ENCODE measurements at regions not wholly inside any gene's neighbourhood (a gene's known extent, or its start where the extent isn't known, plus 50 kb on each side); places are given as distances from the start of the nearest gene placed in this dataset.

GRCh38 chr10:55474258-55474657, 673.2 kb upstream of the PCDH15 start:
- no peaks in the 10 kb centered on the region for H3K9me3 ChIP-seq (ENCODE audit: control insufficient read depth, insufficient read depth, low read length)
- H3K4me3 ChIP-seq (ENCODE audit: low read length) = no peak overlapping the region
- no peak for TF ChIP-seq CTCF (IDR thresholded peaks at IDR 0.05; ENCODE audit: low read depth, low read length, poor library complexity, severe bottlenecking)
- TF ChIP-seq EZH2phosphoT487 (IDR thresholded peaks at IDR 0.05; ENCODE audit: borderline replicate concordance, low read length) = no peak
- no peaks in the 10 kb centered on the region for H4K20me1 ChIP-seq (ENCODE audit: control insufficient read depth, insufficient read depth, low read depth, low read length)
- no peaks in the 10 kb centered on the region for H3K79me2 ChIP-seq (ENCODE audit: control insufficient read depth, low read length)
- H3K27ac ChIP-seq (ENCODE audit: low read depth, low read length) = no peak overlapping the region
- H3K4me2 ChIP-seq (ENCODE audit: low read length) = no peak overlapping the region
- no peaks in the 10 kb centered on the region for H3K27me3 ChIP-seq (ENCODE audit: control insufficient read depth, low read length)
- no peaks in the 10 kb centered on the region for H3F3A ChIP-seq (ENCODE audit: control insufficient read depth, insufficient read depth)
- H3K36me3 ChIP-seq (ENCODE audit: control insufficient read depth, low read length) = no peaks in the 10 kb centered on the region
- H3K4me1 ChIP-seq (ENCODE audit: control insufficient read depth, low read length) = no peaks in the 10 kb centered on the region
- H3K9me2 ChIP-seq (replicated peaks; ENCODE audit: control insufficient read depth, low read length) = no peaks in the 10 kb centered on the region

- no peaks in the 10 kb centered on the region for H3F3A ChIP-seq (ENCODE audit: control insufficient read depth, insufficient read depth)
- no peaks in the 10 kb centered on the region for H4K20me1 ChIP-seq (ENCODE audit: control insufficient read depth, insufficient read depth, low read depth, low read length)
- H3K27ac ChIP-seq (ENCODE audit: low read depth, low read length) = no peak overlapping the region
- H3K36me3 ChIP-seq (ENCODE audit: control insufficient read depth, low read length) = no peaks in the 10 kb centered on the region
- no peak overlapping the region for H3K4me2 ChIP-seq (ENCODE audit: low read length)
- H3K9me2 ChIP-seq (replicated peaks; ENCODE audit: control insufficient read depth, low read length) = no peaks in the 10 kb centered on the region
- H3K4me1 ChIP-seq (ENCODE audit: control insufficient read depth, low read length) = no peaks in the 10 kb centered on the region
- H3K9me3 ChIP-seq (ENCODE audit: control insufficient read depth, insufficient read depth, low read length) = no peaks in the 10 kb centered on the region
- H3K79me2 ChIP-seq (ENCODE audit: control insufficient read depth, low read length) = no peaks in the 10 kb centered on the region
- TF ChIP-seq EZH2phosphoT487 (IDR thresholded peaks at IDR 0.05; ENCODE audit: borderline replicate concordance, low read length) (no peak), CTCF (IDR thresholded peaks at IDR 0.05; ENCODE audit: low read depth, low read length, poor library complexity, severe bottlenecking) (no peak)
- H3K4me3 ChIP-seq (ENCODE audit: low read length) = no peak overlapping the region
- H3K27me3 ChIP-seq (ENCODE audit: control insufficient read depth, low read length) = no peaks in the 10 kb centered on the region
Measured at GRCh38 chr10:55470840-55471239, 669.8 kb upstream of the PCDH15 start.

- no peaks in the 10 kb centered on the region for H3K79me2 ChIP-seq (ENCODE audit: control insufficient read depth, low read length)
- H4K20me1 ChIP-seq (ENCODE audit: control insufficient read depth, insufficient read depth, low read depth, low read length) = no peaks in the 10 kb centered on the region
- no peaks in the 10 kb centered on the region for H3K9me3 ChIP-seq (ENCODE audit: control insufficient read depth, insufficient read depth, low read length)
- no peaks in the 10 kb centered on the region for H3K4me1 ChIP-seq (ENCODE audit: control insufficient read depth, low read length)
- TF ChIP-seq CTCF (IDR thresholded peaks at IDR 0.05; ENCODE audit: low read depth, low read length, poor library complexity, severe bottlenecking) (no peak), EZH2phosphoT487 (IDR thresholded peaks at IDR 0.05; ENCODE audit: borderline replicate concordance, low read length) (no peak)
- H3K27me3 ChIP-seq (ENCODE audit: control insufficient read depth, low read length) = no peaks in the 10 kb centered on the region
- H3K4me3 ChIP-seq (ENCODE audit: low read length) = no peak overlapping the region
- no peaks in the 10 kb centered on the region for H3K36me3 ChIP-seq (ENCODE audit: control insufficient read depth, low read length)
- no peak overlapping the region for H3K27ac ChIP-seq (ENCODE audit: low read depth, low read length)
- no peaks in the 10 kb centered on the region for H3K9me2 ChIP-seq (replicated peaks; ENCODE audit: control insufficient read depth, low read length)
- H3K4me2 ChIP-seq (ENCODE audit: low read length) = no peak overlapping the region
- H3F3A ChIP-seq (ENCODE audit: control insufficient read depth, insufficient read depth) = no peaks in the 10 kb centered on the region
Measured at GRCh38 chr10:55466806-55467504, 665.9 kb upstream of the PCDH15 start.

Measured in DOHH2 (cell line).